ENCODE measurements at regions not wholly inside any gene's neighbourhood (a gene's known extent, or its start where the extent isn't known, plus 50 kb on each side); places are given as distances from the start of the nearest gene placed in this dataset.
A peak's percentile ranks its signal among the peaks of the same experiment; 100 is the strongest.

- no peak for DNase-seq
Measured at GRCh38 chr4:100799761-100800539, 282.1 kb upstream of the EMCN start.

GRCh38 chr4:100797791-100798190, 280.0 kb upstream of the EMCN start:
- no peak for DNase-seq

GRCh38 chr4:100797356-100797755, 279.5 kb upstream of the EMCN start:
- DNase-seq = no peak

- DNase-seq = no peak
Measured at GRCh38 chr4:100796332-100796731, 278.5 kb upstream of the EMCN start.

- DNase-seq = no peak
Measured at GRCh38 chr4:100795581-100795980, 277.8 kb upstream of the EMCN start.

GRCh38 chr4:100790836-100791615, 273.2 kb upstream of the EMCN start:
- peak; percentile 7 for DNase-seq

GRCh38 chr4:100789991-100790390, 272.2 kb upstream of the EMCN start:
- no peak for DNase-seq

- DNase-seq = no peak
Measured at GRCh38 chr4:100786481-100786880, 268.7 kb upstream of the EMCN start.

- DNase-seq = no peak
Measured at GRCh38 chr4:100782356-100782755, 264.5 kb upstream of the EMCN start.

GRCh38 chr4:100781435-100781834, 263.6 kb upstream of the EMCN start:
- no peak for DNase-seq

GRCh38 chr4:100780126-100780525, 262.3 kb upstream of the EMCN start:
- no peak for DNase-seq

- DNase-seq = no peak
Measured at GRCh38 chr4:100778431-100778830, 260.6 kb upstream of the EMCN start.

GRCh38 chr4:100762738-100763137, 244.9 kb upstream of the EMCN start:
- DNase-seq = no peak

- no peak for DNase-seq
Measured at GRCh38 chr4:100754751-100755150, 236.9 kb upstream of the EMCN start.

GRCh38 chr4:100746141-100746739, 228.4 kb upstream of the EMCN start:
- DNase-seq = no peak

- DNase-seq = no peak
Measured at GRCh38 chr4:100742045-100742444, 224.2 kb upstream of the EMCN start.

- DNase-seq = no peak
Measured at GRCh38 chr4:100739426-100739825, 221.6 kb upstream of the EMCN start.

GRCh38 chr4:100738196-100739165, 220.7 kb upstream of the EMCN start:
- DNase-seq = no peak

GRCh38 chr4:100736641-100737451, 219.0 kb upstream of the EMCN start:
- no peak for DNase-seq

GRCh38 chr4:100728861-100729260, 211.0 kb upstream of the EMCN start:
- DNase-seq = no peak

GRCh38 chr4:100722866-100723459, 205.1 kb upstream of the EMCN start:
- no peak for DNase-seq

All from NCI-H1048 (cell line).